ENCODE measurements at regions not wholly inside any gene's neighbourhood (a gene's known extent, or its start where the extent isn't known, plus 50 kb on each side); places are given as distances from the start of the nearest gene placed in this dataset.

DNA sequence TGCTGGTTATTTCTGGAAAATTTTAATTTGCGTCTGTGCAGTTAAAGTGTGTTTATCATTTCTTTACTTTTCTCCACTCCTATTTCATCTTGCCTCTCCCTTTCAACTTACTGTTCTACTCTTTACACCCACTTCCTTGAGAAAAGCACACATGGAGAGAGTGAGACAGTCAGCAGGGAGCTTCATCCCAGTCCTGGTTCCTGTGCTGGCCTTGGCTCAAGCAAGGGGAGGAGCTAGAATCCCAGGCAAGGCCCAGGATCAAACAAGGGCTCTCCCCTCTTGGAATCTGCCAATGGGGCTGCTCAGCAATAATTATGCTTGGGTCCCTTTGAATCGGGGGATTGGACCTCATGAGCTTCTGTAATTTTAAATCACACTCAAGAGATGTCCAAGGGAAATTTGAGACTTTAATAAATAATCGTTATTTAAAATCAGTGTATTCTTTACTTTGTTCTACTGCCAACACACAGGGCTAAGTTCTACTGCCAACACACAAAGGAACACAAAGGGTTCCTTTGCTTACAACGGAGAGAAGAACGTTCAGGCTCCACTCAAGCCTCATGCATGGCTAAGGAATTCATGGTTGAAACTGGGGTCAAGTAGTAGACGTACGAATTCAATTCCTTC is 439.3 kb upstream of the DAB2 start:
- no peak for DNase-seq

DNA sequence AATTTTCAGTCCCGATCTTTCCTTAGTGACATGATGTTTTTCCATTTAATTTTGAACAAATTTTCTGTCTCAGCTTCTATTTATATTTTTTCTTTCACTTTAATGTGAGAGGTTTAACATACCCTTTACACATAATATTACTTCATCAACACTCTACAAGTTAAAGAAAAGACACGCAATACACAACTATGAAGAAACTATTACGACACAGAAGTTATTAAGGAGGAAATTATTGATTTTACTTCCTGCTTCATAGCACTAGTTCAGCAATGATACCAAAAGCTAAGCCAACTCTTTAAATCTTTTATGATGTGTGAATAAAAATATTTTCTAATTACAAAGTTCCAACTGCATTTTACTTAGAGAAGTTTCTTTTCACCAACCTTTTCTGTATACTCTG is 432.3 kb upstream of the DAB2 start:
- DNase-seq = no peak

DNA sequence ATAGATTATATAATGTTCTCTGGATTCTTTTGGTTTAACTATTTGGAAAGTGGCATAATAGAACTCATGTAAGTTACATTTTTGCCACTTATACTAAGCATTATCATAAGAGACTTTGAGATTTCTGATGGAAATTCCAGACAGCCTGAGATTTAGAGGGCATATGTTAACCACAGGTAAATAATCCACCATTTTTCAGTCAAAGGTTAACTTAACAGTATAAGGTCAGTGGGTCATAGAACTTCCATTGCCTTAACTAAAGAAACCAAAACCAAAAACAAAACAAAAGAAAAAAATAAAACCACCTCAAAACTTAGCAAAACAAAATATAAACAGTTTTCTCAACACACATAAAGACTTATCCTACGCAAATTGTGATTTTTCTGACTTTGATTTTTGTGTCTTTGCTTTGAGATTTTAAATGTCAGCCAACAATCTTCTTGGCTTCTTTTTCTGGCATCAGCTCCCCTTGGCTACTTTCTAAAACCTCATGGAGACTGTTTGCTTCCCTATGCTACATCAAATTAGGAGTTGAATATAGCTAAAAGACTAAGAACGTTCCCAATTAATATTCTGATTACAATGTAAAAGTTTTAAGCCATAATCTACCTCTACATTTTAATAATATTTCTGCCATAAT is 430.1 kb upstream of the DAB2 start:
- DNase-seq = no peak

DNA sequence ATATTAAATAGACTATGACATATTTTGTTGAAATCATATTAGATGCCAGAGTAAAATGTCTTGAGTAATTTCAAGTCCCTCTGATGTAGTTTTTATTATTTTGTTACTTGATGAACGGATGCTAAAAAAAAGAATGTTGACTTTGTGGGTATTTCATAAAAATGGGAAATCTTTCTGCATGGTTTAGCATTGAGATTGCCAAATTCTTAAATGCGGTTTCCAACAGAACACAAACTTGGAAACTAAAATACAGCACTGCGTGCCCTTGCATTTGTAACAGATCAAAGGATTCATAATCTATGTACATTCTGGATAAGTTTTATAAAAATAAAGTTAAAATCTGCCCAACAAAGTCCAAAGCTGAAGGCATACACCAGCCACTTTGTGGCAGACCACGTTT is 425.5 kb upstream of the DAB2 start:
- DNase-seq = no peak

DNA sequence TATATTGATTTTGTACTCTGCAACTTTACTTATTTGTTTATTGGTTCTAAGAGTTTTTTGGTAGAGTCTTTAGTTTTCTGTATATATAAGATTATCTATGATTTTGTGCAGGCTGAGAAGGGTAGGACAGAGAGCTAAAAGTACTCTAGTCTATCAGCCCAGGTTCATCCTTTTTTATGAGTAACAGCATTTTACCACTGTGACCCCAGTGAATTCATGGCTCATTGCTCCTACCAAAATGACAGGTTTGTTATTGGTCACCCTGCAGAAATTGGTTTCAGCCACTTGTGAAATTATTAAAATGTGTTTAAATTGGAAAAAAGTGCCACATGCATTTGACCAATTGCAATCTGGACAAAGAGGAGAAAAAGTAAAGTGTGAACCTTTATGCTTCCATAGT is 421.4 kb upstream of the DAB2 start:
- DNase-seq = no peak

DNA sequence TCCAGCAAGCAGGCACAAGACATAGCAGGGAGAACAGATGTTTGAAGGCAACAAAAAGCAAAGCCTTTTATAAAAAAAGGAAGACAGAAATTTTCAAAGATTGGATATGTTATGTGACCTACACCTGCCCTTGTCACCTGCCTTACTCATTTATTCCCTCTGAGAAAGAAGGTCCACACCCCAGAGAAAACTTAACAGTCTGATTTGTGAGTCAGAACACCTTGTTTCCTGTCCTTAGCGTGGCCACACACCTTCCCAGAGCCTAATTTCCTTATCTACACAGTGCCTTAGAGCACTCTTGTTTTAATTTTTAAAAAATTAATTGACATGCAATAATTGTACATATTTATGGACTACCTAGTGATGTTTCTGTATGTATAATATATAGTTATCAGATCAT is 419.0 kb upstream of the DAB2 start:
- DNase-seq = no peak

DNA sequence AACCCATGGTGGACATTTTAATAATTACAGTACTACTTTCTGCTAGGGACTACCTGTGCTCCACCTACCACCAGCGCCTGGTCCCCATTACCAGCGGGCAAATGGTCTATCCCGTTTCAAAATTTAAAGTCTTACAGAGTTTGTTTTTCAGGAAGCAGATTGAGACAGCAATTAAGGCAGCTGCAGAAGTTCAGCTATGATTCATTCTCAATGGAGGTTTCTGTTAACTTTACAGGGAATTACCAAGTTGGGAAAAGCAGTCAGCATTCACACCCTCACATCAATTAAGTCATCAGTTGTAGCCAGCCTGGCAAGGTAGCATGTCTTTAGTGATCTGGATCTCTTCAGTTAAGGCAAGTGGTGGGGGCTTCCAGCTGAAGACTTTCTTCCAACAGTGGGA is 410.6 kb upstream of the DAB2 start:
- no peak for DNase-seq

DNA sequence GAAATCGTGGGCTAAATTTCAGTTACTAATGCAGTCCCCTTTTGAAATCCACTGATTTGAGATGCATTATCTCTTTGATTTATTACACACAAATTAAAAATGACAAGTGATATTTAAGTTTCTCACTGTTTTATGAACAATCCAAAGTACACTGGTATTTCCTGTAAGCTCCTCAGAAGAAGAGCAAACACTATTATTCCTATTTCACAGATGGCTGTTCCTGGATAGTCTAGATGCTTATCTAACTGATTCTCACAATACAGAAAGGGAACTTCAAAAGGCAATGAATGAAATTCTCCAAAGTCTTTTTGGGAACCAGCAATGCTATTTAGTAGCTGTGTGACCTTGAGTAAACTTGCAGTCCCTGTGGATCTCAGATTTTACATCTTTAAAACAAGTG is 404.7 kb upstream of the DAB2 start:
- DNase-seq = no peak

DNA sequence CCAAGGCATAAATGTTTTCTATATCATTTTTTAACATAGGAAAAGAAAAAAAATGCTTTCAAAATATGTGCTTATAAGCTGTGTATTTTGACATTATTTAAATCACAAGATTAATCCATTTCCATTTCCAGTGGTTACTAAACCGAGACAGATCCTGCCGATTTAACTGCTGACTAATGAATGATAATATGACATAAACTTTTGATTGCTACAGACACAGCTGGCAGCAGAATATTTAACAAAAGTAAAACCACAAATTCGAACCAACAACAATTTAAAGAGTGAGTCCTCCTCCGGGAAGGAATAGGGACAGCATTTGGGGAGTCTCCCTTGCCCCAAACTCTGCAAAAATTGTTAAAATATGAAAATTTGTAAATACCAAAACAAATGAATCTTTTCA is 401.3 kb upstream of the DAB2 start:
- DNase-seq = no peak

DNA sequence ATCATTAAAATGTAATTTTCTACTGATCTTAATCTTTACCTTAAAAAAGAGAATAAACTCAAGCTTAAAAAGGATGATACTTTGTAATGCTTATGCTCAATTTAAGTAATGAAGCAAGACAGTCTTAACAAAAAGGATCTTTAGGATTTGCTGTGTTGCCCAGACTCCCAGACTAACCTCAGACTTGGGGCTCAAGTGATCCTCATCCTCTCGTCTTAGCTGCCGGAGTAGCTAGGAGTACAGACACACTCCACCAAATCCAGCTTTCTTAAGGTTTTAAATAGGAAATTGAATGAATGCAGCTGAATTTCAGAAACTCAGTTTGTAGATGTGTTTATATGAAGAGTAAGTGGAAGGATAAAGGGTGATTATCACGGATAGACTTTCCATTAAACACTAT is 400.5 kb upstream of the DAB2 start:
- DNase-seq = no peak

DNA sequence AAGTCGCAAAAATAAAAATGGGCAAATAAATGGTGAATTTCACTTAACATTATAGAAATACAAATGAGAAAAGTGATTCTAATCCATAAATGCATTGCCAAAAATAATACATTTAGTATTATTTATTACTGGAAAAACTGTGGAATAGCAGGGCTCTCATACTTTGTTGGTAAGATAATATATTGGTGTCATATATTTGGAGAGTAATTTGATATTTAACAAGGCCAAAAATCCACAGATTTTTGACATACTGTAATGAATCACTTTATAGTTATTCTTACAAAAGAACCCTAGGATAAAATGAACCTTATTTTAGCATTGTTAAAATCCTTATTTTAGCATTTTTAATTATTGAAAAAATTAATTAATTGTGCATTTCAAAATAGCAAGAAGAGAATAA is 397.2 kb upstream of the DAB2 start:
- DNase-seq = no peak

DNA sequence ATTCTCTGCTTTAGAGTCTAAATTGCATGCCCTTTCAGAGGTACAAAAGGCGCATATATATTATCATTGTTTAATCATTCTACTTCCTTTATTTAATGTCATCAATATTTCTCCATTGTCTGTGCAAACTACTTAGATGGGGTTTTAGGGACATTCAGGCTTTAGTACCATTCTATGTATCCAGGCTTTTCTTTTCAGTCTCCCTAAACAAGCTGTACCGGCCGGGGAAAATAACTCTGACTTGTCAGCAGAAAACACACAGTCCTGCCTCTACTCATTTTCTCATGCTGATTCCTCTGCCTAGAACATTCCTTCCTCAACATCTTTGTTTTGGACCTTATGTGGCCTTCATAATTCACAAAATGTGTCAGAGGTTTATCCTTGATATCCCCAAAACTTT is 392.1 kb upstream of the DAB2 start:
- DNase-seq = no peak

DNA sequence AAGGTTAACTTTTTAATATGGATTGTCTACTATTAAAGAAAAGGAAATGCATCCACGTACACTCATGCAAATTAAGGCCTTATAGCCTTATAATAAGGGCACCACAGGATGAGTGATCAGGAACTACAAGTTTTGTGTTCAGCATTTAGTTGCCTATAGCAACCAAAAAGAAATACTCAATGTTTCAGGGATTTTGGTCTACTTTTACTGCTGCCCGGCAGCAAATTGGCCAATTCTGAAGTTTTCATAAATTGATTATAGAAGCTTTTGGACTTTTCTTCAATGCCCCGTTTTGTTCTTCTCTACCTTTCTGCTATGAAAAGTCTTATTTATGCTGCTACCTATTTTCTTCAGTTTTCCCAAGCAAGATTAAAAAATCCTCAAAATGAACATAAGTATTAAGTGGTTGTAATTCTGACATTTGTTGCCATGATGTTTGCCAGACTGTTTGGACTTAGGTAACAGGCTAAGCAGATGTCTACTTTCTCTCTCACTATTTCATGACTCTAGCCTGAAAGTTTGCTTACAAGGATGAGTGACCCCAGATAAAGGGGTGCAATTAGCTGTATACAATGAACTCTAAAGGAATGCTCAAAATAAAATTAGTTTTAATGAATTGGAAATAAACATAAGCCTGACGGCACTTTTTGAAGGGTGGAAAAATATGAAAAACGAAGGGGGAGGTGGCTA is 391.5 kb upstream of the DAB2 start:
- DNase-seq = no peak

DNA sequence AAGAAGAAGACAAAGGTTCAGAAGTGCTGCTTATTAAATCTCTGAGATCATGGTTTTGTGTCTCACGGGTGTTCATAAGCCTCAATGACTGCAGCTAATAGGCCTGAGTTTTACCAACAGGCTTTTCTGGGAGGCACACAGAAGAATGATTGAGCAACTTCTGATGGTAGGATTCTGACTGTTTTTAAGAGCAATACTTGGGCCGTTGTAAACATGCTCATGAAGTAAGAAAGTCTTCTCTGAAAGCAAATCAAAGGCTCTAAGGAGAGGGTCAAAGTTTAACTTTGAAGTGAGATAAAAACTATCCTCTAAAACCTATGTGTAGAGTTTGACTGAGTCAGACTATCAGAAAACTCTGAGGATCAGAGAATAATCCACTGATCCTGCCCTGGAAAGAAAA is 390.9 kb upstream of the DAB2 start:
- no peak for DNase-seq

DNA sequence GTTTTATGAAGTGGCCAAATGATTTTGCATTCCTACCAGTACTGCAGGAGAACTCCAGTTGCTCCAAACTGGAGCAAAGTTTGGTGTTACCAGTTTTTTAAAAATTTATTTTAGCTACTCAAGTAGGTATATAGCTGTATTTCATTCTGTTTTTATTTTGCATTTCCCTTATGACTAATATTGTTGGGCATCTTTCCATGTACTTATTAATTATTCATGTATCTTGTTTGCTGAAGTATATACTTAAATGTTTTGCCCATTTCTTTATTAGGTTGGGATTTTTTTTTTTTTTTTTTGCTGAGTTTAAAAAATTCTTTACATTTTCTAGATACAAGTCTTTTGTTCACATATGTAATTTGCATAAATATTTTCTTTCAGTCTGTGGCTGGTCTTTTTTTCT is 386.6 kb upstream of the DAB2 start:
- DNase-seq = no peak

DNA sequence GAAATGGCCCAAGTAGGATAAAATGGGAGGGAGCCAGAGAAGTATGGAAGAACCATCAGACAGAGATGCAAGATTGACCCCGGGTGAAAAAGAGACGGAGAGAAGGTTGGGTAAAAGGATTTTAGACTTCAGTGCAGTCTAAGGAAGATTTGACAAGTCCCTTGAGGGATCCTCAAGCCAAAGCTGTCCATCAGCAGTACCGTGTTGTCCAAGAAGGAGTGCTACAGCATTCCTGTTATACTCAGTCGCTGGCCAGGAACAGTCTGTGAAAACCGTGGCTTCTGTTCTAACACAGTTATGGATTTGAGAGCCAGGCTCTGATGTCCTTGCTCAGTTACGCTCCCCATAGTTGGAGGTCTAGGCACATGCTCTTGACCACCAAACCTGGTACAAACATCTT is 383.9 kb upstream of the DAB2 start:
- no peak for DNase-seq

DNA sequence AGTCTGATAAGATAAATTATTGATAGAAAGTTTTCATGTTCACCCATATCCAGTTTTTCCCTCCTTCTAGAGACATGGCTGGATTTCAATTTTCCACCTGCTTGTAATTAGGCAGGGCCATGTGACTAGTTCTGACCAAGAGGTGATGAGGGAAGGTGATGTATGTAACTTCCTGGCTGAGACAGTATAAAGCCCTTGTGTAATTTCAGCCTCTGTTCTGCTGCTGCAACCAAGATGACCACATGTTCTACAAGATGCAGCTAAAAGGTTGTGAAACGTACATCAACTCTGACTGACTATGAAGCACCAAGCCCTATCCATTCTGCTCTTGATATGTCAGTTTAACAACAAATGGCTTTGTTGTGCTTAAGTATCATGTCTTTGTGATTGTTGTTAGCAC is 376.5 kb upstream of the DAB2 start:
- DNase-seq = no peak

DNA sequence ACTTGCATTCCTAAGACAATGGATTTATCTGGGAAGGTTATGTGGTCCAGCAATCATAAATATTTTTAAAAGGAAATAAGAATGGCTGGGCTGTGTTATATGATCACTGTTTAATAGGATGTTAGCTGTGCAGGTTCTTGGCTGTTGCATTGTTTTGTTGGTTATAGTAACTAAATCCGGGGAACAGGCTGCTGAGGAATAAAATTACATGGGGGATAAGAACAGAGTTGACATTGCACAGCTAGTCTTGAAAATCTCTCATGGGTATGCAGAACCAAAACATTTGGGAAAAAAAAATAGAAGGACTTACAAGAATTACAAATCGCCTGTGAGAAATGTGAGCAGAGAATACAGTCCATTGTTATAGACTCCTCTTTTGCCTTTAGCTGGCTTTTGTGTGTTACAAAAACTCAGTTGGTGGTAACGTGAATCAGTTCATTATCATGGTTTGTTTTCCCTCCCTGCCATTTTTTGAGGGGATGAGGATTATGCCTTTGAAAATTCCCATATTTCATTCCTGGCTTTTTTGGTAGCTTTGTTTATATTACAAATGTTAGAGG is 375.3 kb upstream of the DAB2 start:
- no peak for DNase-seq

DNA sequence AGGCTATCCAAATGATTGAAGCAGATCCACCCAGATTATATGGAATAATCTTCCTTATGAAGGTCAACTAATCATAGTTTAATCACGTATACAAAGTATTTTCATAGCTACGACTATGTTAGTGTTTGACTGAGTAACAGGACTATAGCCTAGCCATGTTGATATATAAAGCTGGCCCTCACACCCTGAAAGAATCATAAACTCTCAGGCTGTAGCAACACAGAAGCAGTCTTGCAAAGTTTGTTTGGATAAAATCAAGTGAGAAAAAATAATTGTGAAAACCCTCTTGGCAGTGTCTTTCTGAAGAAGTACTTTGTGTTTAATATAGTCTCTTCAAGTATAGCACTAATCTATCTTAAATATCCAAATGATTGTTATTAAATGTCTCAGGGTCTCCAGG is 374.5 kb upstream of the DAB2 start:
- DNase-seq = no peak

DNA sequence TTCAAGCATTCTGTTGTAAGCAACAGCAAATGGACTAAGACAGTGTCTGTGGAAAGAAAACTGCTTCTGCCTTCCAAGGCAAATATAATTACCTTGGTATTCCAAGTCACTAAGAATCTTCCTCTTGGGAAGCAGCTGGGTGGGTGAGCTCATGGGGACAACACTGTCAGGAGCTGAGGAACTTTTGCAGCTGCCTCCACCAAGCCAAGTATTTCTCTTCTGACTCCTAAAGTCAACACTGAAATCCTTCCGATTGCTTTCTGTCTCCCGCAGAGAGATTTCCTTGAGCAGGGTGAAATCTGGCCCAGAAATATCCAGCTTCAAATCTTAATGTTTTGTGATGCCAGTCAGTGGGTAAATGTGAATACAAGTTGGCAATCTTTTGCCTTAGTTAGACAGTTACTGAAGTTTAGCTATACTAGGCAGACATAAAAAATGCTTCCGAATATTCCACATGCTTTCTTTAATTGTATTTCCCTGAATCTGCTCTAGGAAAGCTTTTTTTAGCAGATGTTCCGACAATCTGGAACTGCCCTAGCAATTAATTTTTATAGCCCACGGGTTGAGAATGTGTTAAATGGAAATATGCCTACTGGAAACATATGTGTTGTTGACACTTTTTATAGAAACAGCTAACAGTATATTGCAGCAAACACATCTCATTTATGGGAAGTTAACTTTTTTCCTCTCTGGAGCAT is 369.9 kb upstream of the DAB2 start:
- DNase-seq = no peak

DNA sequence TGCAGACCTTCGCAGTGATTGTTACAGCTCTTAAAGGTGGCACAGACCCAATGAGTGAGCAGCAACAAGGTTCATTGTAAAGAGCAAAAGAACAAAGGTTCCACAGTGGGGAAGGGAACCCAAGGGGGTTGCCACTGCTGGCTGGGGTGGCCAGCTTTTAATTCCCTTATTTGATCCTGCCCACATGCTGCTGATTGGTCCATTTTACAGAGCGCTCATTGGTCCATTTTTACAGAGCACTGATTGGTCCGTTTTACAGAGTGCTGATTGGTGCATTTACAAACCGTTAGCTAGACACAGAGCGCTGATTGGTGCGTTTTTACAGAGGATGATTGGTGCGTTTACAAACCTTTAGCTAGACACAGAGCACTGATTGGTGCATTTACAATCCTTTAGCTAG is 360.6 kb upstream of the DAB2 start:
- DNase-seq = no peak

DNA sequence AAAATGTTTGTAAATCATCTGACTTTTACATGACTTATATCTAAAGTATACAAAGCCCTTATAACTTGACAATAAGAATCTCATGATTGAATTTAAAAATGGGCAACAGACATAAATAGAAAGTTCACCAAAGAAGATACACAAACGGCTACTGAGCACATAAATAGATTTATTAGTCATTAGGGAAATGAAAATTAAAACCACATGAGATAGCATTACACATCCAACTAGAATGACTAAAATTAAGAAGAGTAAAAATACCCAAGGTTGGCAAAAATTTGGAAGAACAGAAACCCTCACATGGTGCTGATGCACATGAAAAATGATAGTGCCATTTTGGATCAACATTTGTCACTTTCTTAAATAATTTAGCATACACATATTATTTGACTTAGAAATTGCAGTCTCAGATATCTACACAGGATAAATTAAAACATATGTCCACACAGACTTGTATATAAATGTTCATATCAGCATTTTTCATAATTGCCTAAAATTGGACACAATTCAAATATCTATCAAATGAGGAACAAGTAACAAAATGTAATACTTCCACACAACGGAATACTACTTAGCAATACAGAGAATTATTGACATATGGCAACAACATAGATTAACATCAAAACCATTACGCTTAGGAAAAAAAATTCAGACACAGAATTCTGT is 359.1 kb upstream of the DAB2 start:
- no peak for DNase-seq

DNA sequence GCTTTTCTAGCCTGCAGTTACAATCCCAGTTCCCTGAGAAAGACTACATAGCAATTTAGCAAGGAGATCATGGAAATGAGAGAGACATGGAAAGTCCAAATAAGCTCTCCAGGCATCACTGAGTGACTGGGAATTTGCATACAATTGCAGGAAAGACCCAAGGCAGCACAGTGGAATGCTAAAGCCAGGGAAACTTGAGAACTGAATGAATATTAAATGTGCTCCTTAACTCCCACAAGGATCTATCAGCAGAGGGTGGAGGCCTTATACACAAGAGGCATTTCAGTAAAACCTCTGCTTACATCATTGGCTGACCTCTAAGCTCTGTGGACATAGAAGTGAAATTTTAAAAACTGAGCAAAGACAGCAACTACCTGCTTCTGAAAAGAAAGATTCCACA is 355.6 kb upstream of the DAB2 start:
- DNase-seq = no peak
